CD4-positive, CD25-positive, alpha-beta regulatory T cell (primary cell): ENCODE measurements at regions not wholly inside any gene's neighbourhood (a gene's known extent, or its start where the extent isn't known, plus 50 kb on each side); places are given as distances from the start of the nearest gene placed in this dataset.
"Not testable (repeated sequence)": the region's sequence is repeated elsewhere in the genome, so short reads cannot be mapped to it uniquely, and the experiment has no call there.

Experiments
- ATAC-seq, 2 donors: fragments of 150-1000 bp; cut with Tn5 transposase; one replicate each; pipeline ENCODE4 v1.10.0; 2021; ENCODE audit warnings: low read depth in 2 of 2, moderate number of reproducible peaks in 2 of 2, moderate library complexity in 1 of 2
- DNase-seq, 3 donors: peaks; one replicate each; pipeline versions ENCODE4 v3.0.0 to v3.0.0-alpha.2; 2012 to 2022; ENCODE audit warnings: mixed read lengths in 1 of 3
- H3K27ac ChIP-seq: one replicate; pipeline ENCODE4 v1.7.0; 2013; ENCODE audit warnings: mild to moderate bottlenecking, low read length; ENCODE audit not compliant: insufficient read depth, poor library complexity, severe bottlenecking
- H3K27me3 ChIP-seq: one replicate; pipeline ENCODE4 v1.7.0; 2013; ENCODE audit warnings: low read length; ENCODE audit not compliant: control insufficient read depth, insufficient read depth
- H3K36me3 ChIP-seq: one replicate; pipeline ENCODE4 v1.7.0; 2013; ENCODE audit warnings: mild to moderate bottlenecking, low read length, moderate library complexity; ENCODE audit not compliant: control insufficient read depth, insufficient read depth
- H3K4me1 ChIP-seq: 2 replicates; pipeline ENCODE4 v1.7.0; 2013; ENCODE audit warnings: mild to moderate bottlenecking, low read length; ENCODE audit not compliant: insufficient read depth, control insufficient read depth, poor library complexity, severe bottlenecking
- H3K4me3 ChIP-seq: one replicate; pipeline ENCODE4 v1.7.0; 2013; ENCODE audit warnings: low read depth, mild to moderate bottlenecking, low read length, moderate library complexity
- H3K9me3 ChIP-seq, 2 experiments: 1 replicate in 1 of 2; 2 replicates in 1 of 2; pipeline ENCODE4 v1.7.0; 2013; ENCODE audit warnings: low read length in 2 of 2, mild to moderate bottlenecking in 1 of 2, moderate library complexity in 1 of 2; ENCODE audit not compliant: control insufficient read depth in 2 of 2
- H3K27ac Mint-ChIP-seq, 3 donors: one replicate each; pipeline ENCODE4 v1.8.0; 2020 to 2022; ENCODE audit warnings: mild to moderate bottlenecking in 3 of 3, mixed read lengths in 3 of 3, moderate library complexity in 2 of 3
- H3K27me3 Mint-ChIP-seq: one replicate; pipeline ENCODE4 v1.8.0; 2022; ENCODE audit warnings: mild to moderate bottlenecking, mixed read lengths
- H3K36me3 Mint-ChIP-seq: one replicate; pipeline ENCODE4 v1.8.0; 2020; ENCODE audit warnings: mixed read lengths
- H3K4me1 Mint-ChIP-seq, 4 donors: one replicate each; pipeline ENCODE4 v1.8.0; 2020 to 2022; ENCODE audit warnings: mixed read lengths in 4 of 4, mild to moderate bottlenecking in 1 of 4
- H3K4me3 Mint-ChIP-seq, 4 donors: one replicate each; pipeline ENCODE4 v1.8.0; 2020 to 2022; ENCODE audit warnings: mild to moderate bottlenecking in 4 of 4, mixed read lengths in 4 of 4, moderate library complexity in 3 of 4
- H3K9me3 Mint-ChIP-seq, 7 donors: one replicate each; pipeline ENCODE4 v1.8.0; 2020 to 2022; ENCODE audit warnings: mixed read lengths in 7 of 7, mild to moderate bottlenecking in 3 of 7, moderate library complexity in 2 of 7

GRCh38 chr12:131340616-131341210, 370.2 kb upstream of the SFSWAP start:
- no peak for DNase-seq
- Mint-ChIP-seq H3K27me3 (peaks cover 7% of the 10 kb centered on the region), H3K4me1 (no peaks in the 10 kb centered on the region), H3K27ac (no peak overlapping the region), H3K4me3 (no peak overlapping the region), H3K36me3 (no peaks in the 10 kb centered on the region), H3K9me3 (peaks cover 0 to 3% (median 0%) of the 10 kb centered on the region in 7 donors)
- Histone ChIP-seq H3K9me3 (no peaks in the 10 kb centered on the region), H3K4me1 (no peaks in the 10 kb centered on the region), H3K27ac (no peak overlapping the region), H3K4me3 (no peak overlapping the region), H3K27me3 (no peaks in the 10 kb centered on the region), H3K36me3 (no peaks in the 10 kb centered on the region)
- ATAC-seq: no peak

- H3K27ac ChIP-seq, H3K36me3 Mint-ChIP-seq, H3K4me1 ChIP-seq, H3K36me3 ChIP-seq, H3K27ac Mint-ChIP-seq, H3K4me1 Mint-ChIP-seq, H3K4me3 Mint-ChIP-seq, H3K9me3 Mint-ChIP-seq, DNase-seq, H3K27me3 ChIP-seq, H3K9me3 ChIP-seq, H3K27me3 Mint-ChIP-seq, ATAC-seq, H3K4me3 ChIP-seq: not testable (repeated sequence)
Measured at GRCh38 chr12:131341608-131342007, 369.3 kb upstream of the SFSWAP start.

GRCh38 chr12:131343436-131343835, 367.5 kb upstream of the SFSWAP start:
- ATAC-seq, H3K27ac ChIP-seq, H3K4me1 ChIP-seq, H3K27ac Mint-ChIP-seq, H3K9me3 ChIP-seq, H3K36me3 Mint-ChIP-seq, H3K4me3 ChIP-seq, H3K9me3 Mint-ChIP-seq, H3K36me3 ChIP-seq, DNase-seq, H3K27me3 Mint-ChIP-seq, H3K27me3 ChIP-seq, H3K4me3 Mint-ChIP-seq, H3K4me1 Mint-ChIP-seq: not testable (repeated sequence)

GRCh38 chr12:131344715-131345520, 366.0 kb upstream of the SFSWAP start:
- H3K27me3 ChIP-seq, H3K4me3 ChIP-seq, DNase-seq, H3K4me3 Mint-ChIP-seq, H3K4me1 Mint-ChIP-seq, H3K36me3 Mint-ChIP-seq, H3K9me3 ChIP-seq, ATAC-seq, H3K27me3 Mint-ChIP-seq, H3K27ac Mint-ChIP-seq, H3K36me3 ChIP-seq, H3K4me1 ChIP-seq, H3K27ac ChIP-seq, H3K9me3 Mint-ChIP-seq: not testable (repeated sequence)

- no peak overlapping the region for H3K27ac ChIP-seq
- no peaks in the 10 kb centered on the region for H3K27me3 Mint-ChIP-seq
- DNase-seq (no peak), ATAC-seq (no peak)
- H3K4me1 ChIP-seq: no peaks in the 10 kb centered on the region
- no peaks in the 10 kb centered on the region for H3K9me3 Mint-ChIP-seq
- no peaks in the 10 kb centered on the region for H3K4me1 Mint-ChIP-seq
- H3K36me3 Mint-ChIP-seq: no peaks in the 10 kb centered on the region
- no peak overlapping the region for H3K4me3 Mint-ChIP-seq
- H3K4me3 ChIP-seq: no peak overlapping the region
- H3K27ac Mint-ChIP-seq: no peak overlapping the region
- no peaks in the 10 kb centered on the region for H3K36me3 ChIP-seq
- no peaks in the 10 kb centered on the region for H3K9me3 ChIP-seq
- no peaks in the 10 kb centered on the region for H3K27me3 ChIP-seq
Measured at GRCh38 chr12:131345521-131346436, 365.1 kb upstream of the SFSWAP start.

GRCh38 chr12:131346555-131347344, 364.1 kb upstream of the SFSWAP start:
- peaks cover 0 to 3% (median 0%) of the 10 kb centered on the region in 7 donors for H3K9me3 Mint-ChIP-seq
- no peaks in the 10 kb centered on the region for H3K36me3 Mint-ChIP-seq
- no peak overlapping the region for H3K27ac Mint-ChIP-seq
- DNase-seq (no peak), ATAC-seq (no peak)
- no peak overlapping the region for H3K4me3 Mint-ChIP-seq
- H3K4me3 ChIP-seq: no peak overlapping the region
- H3K27ac ChIP-seq: no peak overlapping the region
- H3K4me1 ChIP-seq: no peaks in the 10 kb centered on the region
- no peaks in the 10 kb centered on the region for H3K27me3 Mint-ChIP-seq
- H3K9me3 ChIP-seq: no peaks in the 10 kb centered on the region
- no peaks in the 10 kb centered on the region for H3K27me3 ChIP-seq
- H3K36me3 ChIP-seq: no peaks in the 10 kb centered on the region
- no peaks in the 10 kb centered on the region for H3K4me1 Mint-ChIP-seq

GRCh38 chr12:131347345-131347714, 363.6 kb upstream of the SFSWAP start:
- Mint-ChIP-seq H3K27ac (no peak overlapping the region), H3K4me3 (no peak overlapping the region), H3K4me1 (no peaks in the 10 kb centered on the region), H3K27me3 (no peaks in the 10 kb centered on the region), H3K36me3 (no peaks in the 10 kb centered on the region), H3K9me3 (peaks cover 0 to 3% (median 0%) of the 10 kb centered on the region in 7 donors)
- H3K9me3 ChIP-seq: no peaks in the 10 kb centered on the region
- H3K4me3 ChIP-seq: no peak overlapping the region
- H3K27ac ChIP-seq: no peak overlapping the region
- H3K4me1 ChIP-seq: no peaks in the 10 kb centered on the region
- ATAC-seq: no peak
- no peaks in the 10 kb centered on the region for H3K36me3 ChIP-seq
- no peak for DNase-seq
- H3K27me3 ChIP-seq: no peaks in the 10 kb centered on the region
